Esophagus squamous epithelium (tissue), 4 donors: ENCODE measurements at regions not wholly inside any gene's neighbourhood (a gene's known extent, or its start where the extent isn't known, plus 50 kb on each side); places are given as distances from the start of the nearest gene placed in this dataset.

ENCODE experiments used
- CTCF ChIP-seq, 6 experiments: fragments of 450-650 bp in 4 of 6; fragments of 200-600 bp in 2 of 6; sonication (generic) in 2 of 6; IDR thresholded peaks; one replicate each; pipeline ENCODE4 v1.5.1; 2016 to 2019; ENCODE audit warnings: antibody characterized with exemption in 6 of 6, mild to moderate bottlenecking in 4 of 6, moderate library complexity in 4 of 6
- POLR2A ChIP-seq, 4 donors: fragments of 450-650 bp; IDR thresholded peaks; one replicate each; pipeline ENCODE4 v1.6.1; 2017; ENCODE audit warnings: antibody characterized with exemption in 4 of 4, mild to moderate bottlenecking in 4 of 4, moderate library complexity in 3 of 4

GRCh38 chr13:82062772-82063171, 1721.8 kb upstream of the SPRY2 start:
- TF ChIP-seq POLR2A (IDR thresholded peaks at IDR 0.05), result no peak
- no peak for TF ChIP-seq CTCF (IDR thresholded peaks at IDR 0.05)
